GM18858 (cell line): ENCODE measurements at regions not wholly inside any gene's neighbourhood (a gene's known extent, or its start where the extent isn't known, plus 50 kb on each side); places are given as distances from the start of the nearest gene placed in this dataset.
"Not testable (repeated sequence)": the region's sequence is repeated elsewhere in the genome, so short reads cannot be mapped to it uniquely, and the experiment has no call there.

Source experiments
- ATAC-seq: cut with Tn5 transposase; IDR thresholded peaks from one replicate; pipeline ENCODE4 v1.9.1; 2021; ENCODE audit not compliant: unreplicated experiment

DNA sequence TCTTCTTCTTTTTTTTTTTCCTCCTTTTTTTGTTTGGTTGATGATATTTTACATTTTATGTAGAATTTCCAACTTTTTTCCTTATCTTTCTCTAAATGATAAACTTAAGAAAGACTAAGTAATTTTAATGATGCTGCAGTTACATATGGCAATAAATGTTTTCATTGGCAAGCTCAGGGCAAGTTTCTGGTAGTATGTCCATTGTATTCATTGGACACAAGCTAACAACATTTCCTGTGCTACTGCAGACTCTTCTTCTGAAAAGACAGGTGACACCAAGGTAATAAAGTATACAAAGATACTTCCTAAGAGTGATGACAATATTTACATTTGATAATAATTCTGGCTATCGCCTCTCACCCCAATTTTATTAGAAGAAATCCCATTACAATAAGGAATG lies 219.2 kb upstream of the NFIA start:
- ATAC-seq: no peak

DNA sequence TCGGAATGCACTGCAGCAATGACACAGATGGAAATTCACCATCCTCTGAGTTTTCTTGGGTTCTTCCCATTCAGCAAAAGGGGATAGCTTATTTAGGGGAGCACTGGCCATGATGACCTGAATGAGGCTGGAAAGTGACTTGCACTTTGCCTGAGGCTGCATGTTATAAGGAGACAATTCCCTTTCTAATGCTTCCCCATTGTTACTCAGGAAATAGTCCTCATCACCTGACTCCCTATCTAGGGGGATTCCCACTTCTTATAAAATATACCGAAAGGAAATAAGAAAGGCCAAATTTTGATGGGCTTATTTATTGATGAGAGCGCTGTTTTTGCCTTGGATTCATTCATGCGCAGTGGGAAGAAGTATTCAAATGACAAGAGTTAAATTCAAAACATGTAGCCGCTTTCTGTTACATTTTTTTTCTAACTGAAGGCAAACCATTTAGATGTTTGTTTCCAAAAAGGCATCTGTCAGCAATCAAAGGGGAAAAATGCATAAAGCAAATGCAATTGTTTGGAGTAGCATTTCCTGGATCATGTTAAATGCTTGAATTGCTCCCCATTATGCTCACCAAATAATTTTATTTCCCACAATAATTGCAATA lies 220.3 kb upstream of the NFIA start:
- ATAC-seq: no peak

- no peak for ATAC-seq
These were observed 223.2 kb upstream of the NFIA start for GRCh38 chr1:60859111-60859510.

DNA sequence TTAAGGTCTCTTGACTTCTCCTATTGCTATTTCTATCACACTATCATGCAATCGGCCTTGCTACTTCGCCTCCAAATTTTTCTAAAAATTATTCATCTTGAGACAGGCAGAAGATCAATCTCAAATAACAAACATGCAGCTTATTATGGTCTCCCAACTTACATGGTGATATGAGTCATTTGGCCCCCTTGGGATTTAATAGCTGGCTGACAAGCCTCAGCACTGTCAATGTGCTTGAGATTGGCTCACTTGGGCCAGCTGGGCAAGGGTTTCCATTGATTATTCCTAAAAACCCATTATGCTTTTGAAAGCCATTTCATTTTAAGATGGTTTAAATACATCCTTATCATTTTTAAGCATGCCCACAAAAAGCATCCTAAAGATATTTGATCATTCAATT lies 224.5 kb upstream of the NFIA start:
- no peak for ATAC-seq

- ATAC-seq: no peak
These were observed 232.3 kb upstream of the NFIA start for GRCh38 chr1:60850084-60850483.

- no peak for ATAC-seq
These were observed 233.0 kb upstream of the NFIA start for GRCh38 chr1:60849401-60849800.

GRCh38 chr1:60848583-60849188 lies 233.7 kb upstream of the NFIA start:
- no peak for ATAC-seq

DNA sequence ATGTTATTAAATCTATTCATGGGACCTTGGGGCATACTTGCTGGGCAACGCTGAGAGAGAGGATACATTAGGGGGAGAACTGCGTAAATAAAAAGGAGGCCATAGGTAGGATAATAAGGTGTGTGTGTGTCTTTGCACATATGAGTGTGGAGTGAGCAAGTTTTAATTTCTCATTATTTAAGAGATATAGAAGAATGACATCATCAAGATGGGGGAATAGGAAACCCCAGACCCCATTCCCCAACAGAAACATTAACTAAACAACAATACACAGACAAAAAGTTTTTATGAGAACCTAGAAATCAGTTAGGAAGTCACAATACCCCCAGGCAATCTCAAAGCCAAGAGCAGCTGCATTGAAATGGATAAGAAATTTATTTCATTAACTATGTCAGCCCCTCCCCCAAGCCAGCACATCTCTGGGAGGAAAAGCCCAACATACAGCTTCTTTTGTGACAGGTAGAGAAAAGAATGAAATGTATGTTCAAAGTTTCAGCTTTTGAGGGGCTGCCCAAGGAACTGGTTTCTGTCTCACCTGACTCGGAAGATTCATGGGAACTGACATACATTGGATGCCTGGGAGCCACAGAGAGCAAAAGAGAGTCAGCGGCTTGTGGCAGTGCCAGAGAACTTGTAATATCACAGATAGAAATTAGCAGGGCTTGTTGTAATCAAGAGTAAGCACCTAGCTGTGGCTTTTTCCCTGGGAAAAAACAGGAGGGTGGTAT lies 234.3 kb upstream of the NFIA start:
- no peak for ATAC-seq

DNA sequence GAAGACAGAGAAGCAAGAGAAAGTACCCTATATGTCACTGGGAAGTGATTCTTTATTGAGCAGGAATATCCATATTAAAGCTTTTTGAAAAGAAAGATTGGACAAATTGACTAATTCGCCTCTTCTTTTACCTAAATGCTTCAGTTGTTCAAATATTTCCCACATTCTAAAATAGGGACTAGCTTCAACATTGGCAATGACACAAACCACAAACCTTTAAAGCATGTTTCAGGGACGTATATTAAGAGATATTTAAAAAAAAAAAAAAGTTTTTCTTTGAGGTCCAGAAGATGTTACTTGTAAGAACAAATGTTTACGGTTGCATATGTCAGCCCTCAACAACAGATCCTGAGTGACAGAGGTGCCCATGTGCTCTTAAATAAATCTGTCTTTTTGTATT lies 235.0 kb upstream of the NFIA start:
- no peak for ATAC-seq

GRCh38 chr1:60845659-60846058 lies 236.7 kb upstream of the NFIA start:
- not testable (repeated sequence) for ATAC-seq

DNA sequence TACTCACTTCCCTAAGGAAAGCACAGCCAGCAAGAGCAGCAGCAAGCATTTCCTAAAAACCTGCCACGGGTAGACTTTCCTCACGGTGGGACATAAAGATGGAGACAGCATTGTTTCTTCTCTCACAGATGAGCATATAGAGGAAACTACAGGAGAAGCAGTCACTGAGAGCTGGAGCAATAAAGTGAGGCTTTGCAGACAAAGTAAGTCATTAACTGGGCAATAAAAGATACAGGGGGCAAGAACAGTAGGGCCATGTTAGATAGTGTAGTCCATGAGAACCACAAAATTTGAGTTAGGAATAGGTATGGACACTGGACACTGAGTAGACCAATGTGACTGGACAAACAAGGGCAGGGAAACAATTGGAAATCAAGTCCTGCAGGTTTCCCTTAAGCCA lies 240.1 kb upstream of the NFIA start:
- ATAC-seq: no peak

DNA sequence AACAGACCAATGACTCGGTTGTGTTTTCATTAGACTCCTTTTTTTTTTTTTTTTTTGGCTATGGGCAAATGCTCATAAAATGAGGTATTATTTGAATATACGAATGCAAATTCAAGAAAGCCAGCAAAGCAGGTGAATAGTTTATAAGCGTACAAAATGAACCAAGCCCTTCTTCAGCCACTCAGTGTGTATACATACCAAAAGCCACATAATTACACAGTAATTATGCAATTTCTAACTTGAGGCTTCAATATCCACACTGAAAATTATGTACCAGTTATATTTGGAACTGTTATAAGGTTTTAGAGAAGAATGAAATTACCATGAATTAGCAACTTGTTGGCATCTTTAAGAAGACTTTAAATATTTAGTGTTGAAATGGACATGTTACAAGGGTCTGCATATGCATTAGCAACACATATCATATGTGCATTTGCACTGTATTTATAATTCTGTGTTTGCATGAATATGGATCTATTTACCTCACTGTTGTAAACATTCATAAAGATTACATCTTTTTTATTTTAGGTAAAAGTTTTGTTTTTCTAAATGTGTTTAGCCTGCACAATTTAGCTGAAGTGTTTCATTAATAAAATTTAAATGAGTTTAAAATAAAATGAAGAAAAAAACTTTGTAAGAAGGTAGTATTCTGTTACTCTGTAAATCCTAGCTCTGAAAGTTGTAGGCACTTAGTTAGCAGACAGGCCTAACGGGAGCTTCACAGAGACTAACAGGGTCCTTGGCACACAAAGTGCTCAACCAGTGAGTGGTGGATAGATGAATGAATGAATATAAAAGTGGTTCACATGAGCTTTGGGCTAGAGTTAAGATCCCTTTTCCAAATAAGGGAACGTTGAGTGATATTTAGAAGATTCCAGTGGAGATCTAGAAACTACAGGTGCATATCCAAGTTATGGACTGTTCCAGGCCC lies 241.0 kb upstream of the NFIA start:
- no peak for ATAC-seq

DNA sequence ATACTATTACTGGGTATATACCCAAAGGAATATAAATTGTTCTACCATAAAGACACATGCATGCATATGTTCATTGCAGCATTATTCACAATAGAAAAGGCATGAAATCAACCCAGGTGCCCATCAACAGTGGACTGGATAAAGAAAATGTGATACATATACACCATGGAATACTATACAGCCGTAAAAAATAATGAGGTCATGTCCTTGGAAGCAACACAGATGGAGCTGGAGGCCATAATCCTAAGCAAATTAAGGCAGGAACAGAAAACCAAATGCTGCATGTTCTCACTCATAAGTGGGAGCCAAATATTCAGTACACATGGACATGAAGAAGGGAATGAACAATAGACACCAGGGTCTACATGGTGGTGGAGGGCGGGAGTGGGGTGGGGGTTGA lies 241.9 kb upstream of the NFIA start:
- ATAC-seq: not testable (repeated sequence)

DNA sequence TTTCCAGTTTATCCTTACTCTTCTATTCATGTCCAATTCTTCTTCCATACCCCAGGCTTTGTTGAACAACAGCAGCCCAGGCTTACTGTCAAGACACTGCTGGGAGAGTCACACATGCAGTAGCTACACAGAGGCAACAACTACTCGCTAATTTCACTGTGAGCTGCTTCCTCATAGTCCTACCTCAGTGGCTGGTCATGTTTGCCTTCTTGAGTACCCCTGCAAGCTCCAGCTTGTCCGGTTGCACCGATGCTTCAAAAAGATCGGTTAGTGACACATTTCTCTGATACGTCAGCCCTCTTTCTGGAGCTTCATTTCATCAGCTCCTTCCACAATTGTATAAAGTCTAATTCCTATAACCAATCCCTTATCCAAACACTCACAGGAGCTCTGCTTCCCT lies 246.7 kb upstream of the NFIA start:
- no peak for ATAC-seq

GRCh38 chr1:60833173-60833572 lies 249.2 kb upstream of the NFIA start:
- no peak for ATAC-seq

DNA sequence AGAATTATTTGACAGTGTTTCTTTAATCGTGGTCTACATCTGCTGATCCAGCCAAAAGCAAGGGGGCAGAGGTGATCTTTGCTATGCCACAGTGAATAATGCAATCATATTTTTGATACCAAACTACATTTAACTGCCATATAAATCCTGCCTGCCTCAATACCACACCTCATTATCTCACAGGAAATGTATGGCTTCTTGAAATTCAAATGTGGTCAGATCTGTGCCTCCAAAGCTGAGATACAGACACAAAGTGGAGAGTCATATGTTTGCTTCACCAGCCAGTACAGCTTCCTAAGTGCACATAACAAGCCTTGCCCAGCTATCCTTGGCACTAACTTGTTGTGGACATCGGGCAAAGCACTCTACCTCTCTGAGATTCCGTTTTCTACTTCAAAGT lies 250.0 kb upstream of the NFIA start:
- no peak for ATAC-seq

- ATAC-seq: no peak
These were observed 250.6 kb upstream of the NFIA start for GRCh38 chr1:60831780-60832179.

GRCh38 chr1:60828944-60829343 lies 253.4 kb upstream of the NFIA start:
- no peak for ATAC-seq

- no peak for ATAC-seq
These were observed 255.9 kb upstream of the NFIA start for GRCh38 chr1:60826320-60827094.

GRCh38 chr1:60825593-60825992 lies 256.8 kb upstream of the NFIA start:
- no peak for ATAC-seq

- no peak for ATAC-seq
These were observed 259.2 kb upstream of the NFIA start for GRCh38 chr1:60823151-60823550.
